Neural cell (in vitro differentiated cells): ENCODE measurements at regions not wholly inside any gene's neighbourhood (a gene's known extent, or its start where the extent isn't known, plus 50 kb on each side); places are given as distances from the start of the nearest gene placed in this dataset.

Experiments
- H2AFZ ChIP-seq: fragments of 200-600, 300-800 bp; sonication (generic), shearing (Covaris generic); 2 replicates; pipeline ENCODE4 v1.6.0; 2014; ENCODE audit warnings: low read depth, mild to moderate bottlenecking, antibody characterized with exemption, low read length, moderate library complexity
- H3F3A ChIP-seq: fragments of 200-600 bp; shearing (Covaris generic); 2 replicates; pipeline ENCODE4 v1.6.1; 2016; ENCODE audit warnings: mild to moderate bottlenecking, moderate library complexity, mixed read lengths, antibody characterized with exemption, low read length; ENCODE audit not compliant: insufficient read depth, poor library complexity, severe bottlenecking
- H3K27ac ChIP-seq: fragments of 200-600, 300-800 bp; sonication (generic), shearing (Covaris generic); 2 replicates; pipeline ENCODE4 v1.5.1; 2014; ENCODE audit warnings: mild to moderate bottlenecking, low read length, moderate library complexity
- H3K27me3 ChIP-seq: fragments of 300-800, 200-600 bp; sonication (generic), shearing (Covaris generic); 2 replicates; pipeline ENCODE4 v1.6.0; 2014; ENCODE audit warnings: mild to moderate bottlenecking, low read depth, low read length, moderate library complexity; ENCODE audit not compliant: insufficient read depth
- H3K36me3 ChIP-seq: fragments of 300-800, 200-600 bp; sonication (generic), shearing (Covaris generic); 2 replicates; pipeline ENCODE4 v1.5.1; 2014; ENCODE audit warnings: mild to moderate bottlenecking, antibody characterized with exemption, low read length, moderate library complexity; ENCODE audit not compliant: insufficient read depth
- H3K4me2 ChIP-seq: fragments of 300-800, 200-600 bp; sonication (generic), shearing (Covaris generic); 2 replicates; pipeline ENCODE4 v1.6.0; 2014; ENCODE audit warnings: mild to moderate bottlenecking, low read length
- H3K4me3 ChIP-seq: fragments of 300-800, 200-600 bp; sonication (generic), shearing (Covaris generic); 2 replicates; pipeline ENCODE4 v1.5.1; 2014; ENCODE audit warnings: mild to moderate bottlenecking, low read length, moderate library complexity
- H3K79me2 ChIP-seq: fragments of 200-600 bp; shearing (Covaris generic); replicated peaks from 2 replicates; pipeline ENCODE4 v1.6.0; 2014; ENCODE audit warnings: mild to moderate bottlenecking, low read length, moderate library complexity; ENCODE audit not compliant: insufficient read depth
- H3K9ac ChIP-seq: fragments of 300-800, 200-600 bp; sonication (generic), shearing (Covaris generic); 2 replicates; pipeline ENCODE4 v1.6.1; 2016; ENCODE audit warnings: mild to moderate bottlenecking, low read length, mixed read lengths
- H3K9me2 ChIP-seq: fragments of 200-600 bp; shearing (Covaris generic); 2 replicates; pipeline ENCODE4 v1.6.1; 2016; ENCODE audit warnings: mild to moderate bottlenecking, low read length, mixed read lengths; ENCODE audit not compliant: insufficient read depth
- H3K9me3 ChIP-seq: fragments of 200-600, 300-800 bp; sonication (generic), shearing (Covaris generic); 2 replicates; pipeline ENCODE4 v1.6.1; 2016; ENCODE audit warnings: mild to moderate bottlenecking, mixed run types, low read length, moderate library complexity, mixed read lengths
- H4K20me1 ChIP-seq: fragments of 200-600 bp; shearing (Covaris generic); 2 replicates; pipeline ENCODE4 v1.6.1; 2016; ENCODE audit warnings: mild to moderate bottlenecking, mixed run types; ENCODE audit not compliant: insufficient read depth
- EP300 ChIP-seq: fragments of 450-650 bp; conservative IDR thresholded peaks from 2 replicates; pipeline ENCODE4 v1.6.1; 2014; ENCODE audit warnings: antibody characterized with exemption, mild to moderate bottlenecking, moderate library complexity; ENCODE audit not compliant: poor library complexity, severe bottlenecking
- EZH2 ChIP-seq: fragments of 200-600, 300-800 bp; shearing (Covaris generic), sonication (generic); IDR thresholded peaks from 2 replicates; pipeline ENCODE4 v1.6.1; 2014; ENCODE audit warnings: antibody characterized with exemption, low read length, borderline replicate concordance, mild to moderate bottlenecking; ENCODE audit not compliant: insufficient read depth, poor library complexity, severe bottlenecking
- MXI1 ChIP-seq: fragments of 450-650 bp; conservative IDR thresholded peaks from 2 replicates; pipeline ENCODE4 v1.6.1; 2014; ENCODE audit warnings: antibody characterized with exemption, mild to moderate bottlenecking; ENCODE audit not compliant: poor library complexity, severe bottlenecking
- POLR2AphosphoS5 ChIP-seq: IDR thresholded peaks from 2 replicates; pipeline ENCODE4 v1.6.1; 2012
- RAD21 ChIP-seq: fragments of 450-650 bp; conservative IDR thresholded peaks from 2 replicates; pipeline ENCODE4 v1.6.1; 2014; ENCODE audit warnings: antibody characterized with exemption, mild to moderate bottlenecking, moderate library complexity
- REST ChIP-seq: IDR thresholded peaks from 2 replicates; pipeline ENCODE4 v1.6.1; 2012; ENCODE audit warnings: borderline replicate concordance
- SMC3 ChIP-seq: fragments of 450-650 bp; conservative IDR thresholded peaks from 2 replicates; pipeline ENCODE4 v1.6.1; 2014; ENCODE audit warnings: antibody characterized with exemption, mild to moderate bottlenecking, moderate library complexity; ENCODE audit not compliant: poor library complexity
- TAF1 ChIP-seq: IDR thresholded peaks from 2 replicates; pipeline ENCODE4 v1.6.1; 2012; ENCODE audit warnings: low read depth
- TF ChIP-seq, protein P1 (sequence below): fragments of 450-650 bp; IDR thresholded peaks from 2 replicates; pipeline ENCODE4 v1.5.1; 2014; ENCODE audit warnings: antibody characterized with exemption, mild to moderate bottlenecking, moderate library complexity; ENCODE audit not compliant: poor library complexity, severe bottlenecking

- Histone ChIP-seq H3K9me2 (no peaks in the 10 kb centered on the region), H3K4me2 (no peak overlapping the region), H2AFZ (no peak overlapping the region), H3K27me3 (no peaks in the 10 kb centered on the region), H3K9ac (no peak overlapping the region), H3K27ac (no peak overlapping the region), H3K9me3 (no peaks in the 10 kb centered on the region), H3K36me3 (no peaks in the 10 kb centered on the region), H4K20me1 (no peaks in the 10 kb centered on the region), H3K79me2 (no peaks in the 10 kb centered on the region), H3K4me3 (no peak overlapping the region), H3F3A (no peaks in the 10 kb centered on the region)
- no peak for TF ChIP-seq POLR2AphosphoS5
- TF ChIP-seq REST, result no peak
- TF ChIP-seq SMC3, result no peak
- TF ChIP-seq, protein P1, sequence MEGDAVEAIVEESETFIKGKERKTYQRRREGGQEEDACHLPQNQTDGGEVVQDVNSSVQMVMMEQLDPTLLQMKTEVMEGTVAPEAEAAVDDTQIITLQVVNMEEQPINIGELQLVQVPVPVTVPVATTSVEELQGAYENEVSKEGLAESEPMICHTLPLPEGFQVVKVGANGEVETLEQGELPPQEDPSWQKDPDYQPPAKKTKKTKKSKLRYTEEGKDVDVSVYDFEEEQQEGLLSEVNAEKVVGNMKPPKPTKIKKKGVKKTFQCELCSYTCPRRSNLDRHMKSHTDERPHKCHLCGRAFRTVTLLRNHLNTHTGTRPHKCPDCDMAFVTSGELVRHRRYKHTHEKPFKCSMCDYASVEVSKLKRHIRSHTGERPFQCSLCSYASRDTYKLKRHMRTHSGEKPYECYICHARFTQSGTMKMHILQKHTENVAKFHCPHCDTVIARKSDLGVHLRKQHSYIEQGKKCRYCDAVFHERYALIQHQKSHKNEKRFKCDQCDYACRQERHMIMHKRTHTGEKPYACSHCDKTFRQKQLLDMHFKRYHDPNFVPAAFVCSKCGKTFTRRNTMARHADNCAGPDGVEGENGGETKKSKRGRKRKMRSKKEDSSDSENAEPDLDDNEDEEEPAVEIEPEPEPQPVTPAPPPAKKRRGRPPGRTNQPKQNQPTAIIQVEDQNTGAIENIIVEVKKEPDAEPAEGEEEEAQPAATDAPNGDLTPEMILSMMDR, result no peak
- no peak for TF ChIP-seq EP300
- TF ChIP-seq RAD21, result no peak
- TF ChIP-seq MXI1, result no peak
- TF ChIP-seq EZH2, result no peak
- no peak for TF ChIP-seq TAF1
Observed at GRCh38 chr18:73663581-73663980, 484.1 kb downstream of the FBXO15 start.

- no peak overlapping the region for H2AFZ ChIP-seq
- no peak overlapping the region for H3K27ac ChIP-seq
- H3K4me2 ChIP-seq, result no peak overlapping the region
- no peaks in the 10 kb centered on the region for H3K79me2 ChIP-seq
- no peaks in the 10 kb centered on the region for H3K9me2 ChIP-seq
- H3K9ac ChIP-seq, result no peak overlapping the region
- H3K4me3 ChIP-seq, result no peak overlapping the region
- H3K9me3 ChIP-seq, result no peaks in the 10 kb centered on the region
- no peaks in the 10 kb centered on the region for H4K20me1 ChIP-seq
- TF ChIP-seq TAF1, result no peak
- H3K27me3 ChIP-seq, result no peaks in the 10 kb centered on the region
- no peaks in the 10 kb centered on the region for H3K36me3 ChIP-seq
- no peaks in the 10 kb centered on the region for H3F3A ChIP-seq
Observed at GRCh38 chr18:73662421-73662820, 485.2 kb downstream of the FBXO15 start.
